HG02970 (cell line): ENCODE measurements at regions not wholly inside any gene's neighbourhood (a gene's known extent, or its start where the extent isn't known, plus 50 kb on each side); places are given as distances from the start of the nearest gene placed in this dataset.

ENCODE experiments used
- ATAC-seq: cut with Tn5 transposase; IDR thresholded peaks from one replicate; pipeline ENCODE4 v1.9.1; 2021; ENCODE audit warnings: mild to moderate bottlenecking, moderate library complexity, moderate number of reproducible peaks; ENCODE audit not compliant: unreplicated experiment, low FRiP score

- no peak for ATAC-seq
Observed at GRCh38 chr3:135699741-135700140, 265.8 kb upstream of the PPP2R3A start.

DNA sequence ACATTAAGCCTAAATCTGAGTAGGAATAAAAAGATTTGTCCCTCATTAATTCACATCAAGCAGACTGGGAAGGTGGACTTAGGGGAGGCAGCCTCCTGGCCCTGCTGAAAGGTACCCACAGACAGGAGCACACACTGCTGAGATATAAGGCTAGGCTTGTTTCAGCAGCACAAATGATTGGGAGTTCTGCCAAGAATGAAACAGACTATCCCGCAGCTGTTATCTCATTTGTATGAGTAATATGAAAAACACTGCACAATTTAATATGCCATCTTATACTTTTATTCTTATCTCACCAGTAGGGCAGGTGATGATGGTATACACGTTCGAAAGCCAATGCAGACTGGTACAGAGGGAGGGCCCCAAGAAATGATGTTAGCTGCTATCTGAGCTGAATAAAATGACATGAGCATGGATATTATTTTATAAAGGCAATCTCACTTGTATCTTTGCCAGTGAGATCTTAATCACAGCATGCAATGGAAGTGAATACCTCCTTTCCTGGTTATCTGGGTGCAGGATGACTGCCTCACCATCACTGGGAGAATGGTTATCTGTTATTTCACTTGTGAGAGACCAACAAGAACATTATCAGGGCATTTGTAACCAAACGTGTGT lies 258.7 kb upstream of the PPP2R3A start:
- no peak for ATAC-seq

DNA sequence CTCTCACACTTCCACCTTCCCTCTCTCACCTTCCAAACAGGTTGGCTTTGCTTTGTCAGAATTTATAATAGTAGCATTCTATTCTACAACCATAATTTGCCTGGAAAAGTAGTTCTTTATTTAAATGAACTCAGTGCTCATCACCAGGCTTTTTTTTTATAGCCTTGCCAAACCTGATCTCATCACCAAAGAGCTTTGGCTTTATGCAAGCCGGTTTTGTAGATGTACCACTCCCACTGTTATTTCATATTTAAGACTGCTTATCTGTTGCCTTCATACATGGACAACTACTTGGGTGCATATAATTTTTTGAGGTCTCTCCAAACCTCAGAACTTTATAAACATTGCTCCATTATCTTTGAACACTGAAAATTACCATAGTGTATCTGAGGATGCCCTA lies 246.1 kb upstream of the PPP2R3A start:
- ATAC-seq: no peak

- no peak for ATAC-seq
Observed at GRCh38 chr3:135728007-135728721, 237.4 kb upstream of the PPP2R3A start.

DNA sequence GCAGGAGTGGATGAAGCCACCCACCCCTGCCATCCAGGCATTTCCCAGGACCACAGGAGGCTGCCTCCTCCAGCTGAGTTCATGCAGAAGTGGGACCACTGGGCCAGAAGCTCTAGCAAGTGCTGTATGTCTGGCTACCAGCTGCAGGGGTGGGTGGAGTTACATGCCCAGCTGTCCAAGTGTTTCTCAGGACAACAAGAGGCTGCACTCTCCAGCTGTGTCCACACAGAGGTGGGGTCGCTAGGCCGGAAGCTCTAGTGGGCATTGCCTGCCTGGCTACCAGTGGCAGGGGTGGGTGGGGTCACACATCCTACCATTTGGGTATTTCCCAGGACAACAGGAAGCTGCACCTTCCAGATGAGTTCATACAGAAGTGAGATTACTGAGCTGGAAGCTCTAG lies 234.0 kb upstream of the PPP2R3A start:
- ATAC-seq: no peak

DNA sequence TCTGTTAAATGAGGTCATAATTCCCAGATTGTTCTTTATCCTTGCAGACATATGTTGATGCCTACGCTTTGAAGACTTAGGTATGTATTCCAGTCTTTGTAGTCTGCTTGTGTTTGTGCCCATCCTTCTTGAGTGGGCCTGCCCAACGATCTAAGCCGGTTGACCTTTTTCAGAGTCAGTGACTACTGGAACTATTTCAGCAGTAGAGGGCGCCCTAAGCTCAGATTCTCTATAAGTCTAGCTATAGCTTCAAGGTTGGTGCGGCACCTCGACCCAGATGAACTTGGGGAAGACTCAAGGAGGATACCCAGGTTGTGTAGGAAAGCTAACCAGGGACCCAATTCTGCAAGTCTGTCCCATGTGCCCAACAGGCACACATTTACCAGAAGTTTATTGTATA lies 228.8 kb upstream of the PPP2R3A start:
- ATAC-seq: no peak

DNA sequence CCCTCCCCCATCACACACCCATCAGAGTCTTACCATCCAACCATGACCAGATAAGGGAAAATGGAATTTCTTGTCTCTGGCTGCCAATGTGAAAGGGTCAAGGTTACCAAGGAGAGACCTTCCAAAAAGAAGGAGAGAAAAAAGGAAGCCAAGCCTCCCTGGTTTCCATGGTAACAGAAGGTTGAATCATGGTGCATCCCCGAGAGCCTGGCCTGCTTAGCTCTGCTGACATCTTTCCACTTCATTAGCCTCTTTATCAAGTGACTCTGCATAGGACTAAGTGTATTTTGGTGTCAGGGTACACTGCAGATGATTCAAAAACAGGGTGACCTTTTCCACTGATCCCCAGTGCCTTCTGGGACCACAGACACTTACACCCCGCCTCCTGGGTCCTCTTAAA lies 225.7 kb upstream of the PPP2R3A start:
- ATAC-seq: no peak

- ATAC-seq: no peak
Observed at GRCh38 chr3:135740211-135740610, 225.3 kb upstream of the PPP2R3A start.

DNA sequence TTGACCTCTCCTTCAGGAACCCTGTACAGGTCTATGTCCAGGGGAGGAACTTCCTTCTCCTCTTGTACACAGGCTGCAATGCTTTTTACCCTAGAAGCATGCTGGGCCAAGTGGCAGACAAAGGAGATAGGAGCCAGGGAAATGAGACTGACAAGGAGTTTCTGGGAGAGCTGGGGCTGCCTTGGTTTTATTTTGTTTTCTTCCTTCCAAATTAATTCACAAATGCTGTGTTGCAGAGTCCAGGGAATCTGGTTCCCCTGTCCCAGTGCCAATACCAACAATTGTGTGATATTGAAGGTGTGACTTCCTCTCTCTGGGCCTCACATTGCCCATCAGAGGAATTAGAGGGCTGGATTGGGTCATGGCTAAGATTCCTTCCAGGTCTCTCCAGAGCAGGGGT lies 224.8 kb upstream of the PPP2R3A start:
- ATAC-seq: no peak

- no peak for ATAC-seq
Observed at GRCh38 chr3:135751991-135752390, 213.5 kb upstream of the PPP2R3A start.

GRCh38 chr3:135752851-135753250 lies 212.7 kb upstream of the PPP2R3A start:
- ATAC-seq: no peak

DNA sequence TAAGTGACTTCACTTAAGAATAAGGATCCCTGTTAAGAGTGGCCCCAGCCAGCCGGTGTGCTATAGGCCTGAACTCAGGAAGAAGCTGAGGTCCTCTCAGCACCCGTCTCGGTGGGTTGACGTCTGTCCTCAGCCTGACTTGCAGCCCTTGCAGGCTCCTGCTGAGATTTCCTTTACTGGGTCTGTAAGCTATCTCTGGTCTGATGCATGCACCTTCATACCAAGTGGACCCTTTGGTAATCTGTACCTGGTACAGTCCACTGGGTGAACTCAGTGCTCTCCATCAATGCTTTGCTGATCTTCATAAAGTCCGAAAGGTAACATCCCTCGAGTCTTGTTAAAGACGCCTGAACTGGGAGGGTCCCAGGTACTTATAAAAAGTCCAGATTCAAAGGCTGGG lies 212.0 kb upstream of the PPP2R3A start:
- no peak for ATAC-seq

DNA sequence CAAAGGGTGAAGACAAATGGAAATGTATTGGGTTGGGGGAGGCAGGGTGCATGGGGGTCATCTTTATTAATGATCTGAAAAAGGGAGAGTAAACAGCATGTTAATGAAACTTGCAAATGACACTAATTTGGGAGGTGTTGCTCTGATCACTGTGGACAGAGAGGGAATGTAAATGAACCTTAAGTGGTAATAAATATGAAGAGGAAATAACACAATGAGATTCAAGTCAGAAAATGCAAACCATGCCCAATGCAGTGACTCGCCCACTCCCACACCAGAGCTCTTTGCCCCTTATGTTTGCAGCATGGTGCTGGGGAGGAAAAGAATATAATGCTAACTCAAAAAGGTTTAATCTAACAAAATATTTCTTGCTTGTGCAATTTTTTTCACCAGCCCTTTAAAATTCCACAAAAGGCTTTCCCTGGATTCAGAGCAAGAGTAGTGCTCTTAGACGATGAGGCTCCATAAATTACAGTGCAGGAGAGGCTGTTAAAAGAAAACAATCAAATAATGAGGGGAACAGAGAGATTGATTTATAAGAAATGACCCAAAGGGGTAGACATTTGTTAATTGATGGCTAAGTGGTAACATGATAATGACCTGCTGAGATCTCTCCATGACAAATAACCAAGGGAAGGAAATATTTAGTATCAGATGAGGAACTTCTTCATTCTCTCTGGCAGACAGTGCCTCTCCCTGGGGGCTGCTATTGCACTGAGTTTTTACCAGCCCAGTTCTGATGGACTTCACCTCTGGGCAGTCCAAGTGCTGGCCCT lies 210.0 kb upstream of the PPP2R3A start:
- no peak for ATAC-seq

DNA sequence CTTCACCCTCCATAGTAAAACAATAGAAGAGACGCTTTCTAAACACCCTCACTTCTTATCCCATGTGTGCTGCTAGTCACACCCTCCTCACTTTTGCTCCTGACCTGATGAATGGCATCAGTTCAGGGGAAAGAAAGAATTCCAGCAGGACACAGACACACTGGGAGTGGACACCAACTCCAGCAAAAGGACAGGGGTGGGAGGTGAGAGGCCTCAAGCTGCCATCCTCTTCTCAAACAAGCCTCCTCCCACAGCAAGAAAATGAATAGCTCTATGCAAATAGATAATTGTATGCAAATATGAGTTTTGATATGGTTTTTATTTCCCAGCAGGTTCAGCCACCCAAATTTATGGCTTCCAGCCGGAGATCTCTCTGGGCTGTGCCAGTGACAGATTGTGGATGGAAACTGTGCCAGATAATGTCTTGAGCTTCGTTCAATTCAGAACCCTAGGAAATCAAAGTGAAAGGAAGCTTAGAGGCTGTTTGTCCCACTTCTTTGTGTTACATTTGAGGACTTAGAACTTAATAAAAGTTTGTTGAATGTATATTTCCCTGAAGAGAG lies 209.3 kb upstream of the PPP2R3A start:
- no peak for ATAC-seq

DNA sequence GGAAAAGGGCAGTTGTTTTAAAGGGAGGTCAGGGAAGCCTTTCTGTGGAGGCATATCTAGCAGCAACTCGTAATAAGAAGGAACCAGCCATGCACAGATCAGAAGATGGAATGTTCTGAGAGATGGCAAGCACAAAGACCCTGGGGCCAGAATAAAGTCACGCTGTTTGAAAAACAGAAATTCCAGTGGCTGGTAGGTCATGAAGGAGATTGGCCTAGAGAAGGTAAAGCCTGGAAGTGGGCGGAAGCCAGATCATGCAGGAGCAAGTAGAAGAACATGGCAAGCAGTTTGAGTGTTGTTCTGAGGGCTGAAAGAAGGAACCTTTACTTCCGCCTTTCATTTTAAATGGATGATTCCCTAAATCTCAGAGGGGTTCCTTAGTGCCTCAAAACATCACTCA lies 208.1 kb upstream of the PPP2R3A start:
- ATAC-seq: no peak

DNA sequence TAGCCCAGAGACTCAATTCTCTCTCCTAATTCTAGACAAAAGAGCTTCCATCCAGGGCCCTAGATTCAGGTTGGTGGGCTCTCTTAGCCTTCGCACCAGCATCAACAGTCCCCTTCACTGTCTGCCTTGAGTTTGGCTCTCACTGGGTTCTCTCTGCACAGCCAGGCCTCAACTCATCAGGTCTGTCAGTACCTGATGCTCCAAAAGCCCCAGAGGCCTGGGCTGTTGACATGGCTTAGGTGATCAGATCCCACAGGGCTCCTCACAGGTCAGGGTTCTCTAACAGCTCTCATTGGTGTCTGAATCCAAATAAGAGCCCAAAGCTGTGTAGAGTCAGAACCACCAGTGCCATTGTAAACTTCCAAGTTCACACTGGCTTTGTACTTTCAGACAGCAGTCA lies 206.6 kb upstream of the PPP2R3A start:
- ATAC-seq: no peak

GRCh38 chr3:135759651-135760050 lies 205.9 kb upstream of the PPP2R3A start:
- ATAC-seq: no peak

- no peak for ATAC-seq
Observed at GRCh38 chr3:135760581-135760980, 204.9 kb upstream of the PPP2R3A start.

- ATAC-seq: no peak
Observed at GRCh38 chr3:135762188-135762856, 203.2 kb upstream of the PPP2R3A start.

DNA sequence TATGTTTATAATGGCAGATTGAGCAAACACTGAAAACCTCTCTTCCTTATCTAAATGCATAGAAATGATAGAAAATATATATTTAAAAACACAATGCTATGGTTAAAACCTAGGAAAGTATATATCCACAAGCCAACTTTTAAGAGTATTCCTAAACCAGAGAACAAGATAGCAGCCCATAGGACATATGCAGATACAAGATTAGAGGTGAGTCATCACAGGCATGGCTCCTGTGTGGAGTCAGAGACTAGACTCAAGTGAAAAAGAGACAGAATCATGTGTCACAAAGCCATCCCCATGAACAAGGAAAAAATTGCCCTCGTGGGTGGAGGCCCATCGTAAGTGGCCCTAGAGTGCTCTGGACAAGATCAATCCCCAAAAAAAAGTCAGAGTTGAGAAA lies 199.4 kb upstream of the PPP2R3A start:
- ATAC-seq: no peak

GRCh38 chr3:135771760-135772159 lies 193.8 kb upstream of the PPP2R3A start:
- ATAC-seq: no peak
